Lung (tissue), 11 donors: ENCODE measurements at regions not wholly inside any gene's neighbourhood (a gene's known extent, or its start where the extent isn't known, plus 50 kb on each side); places are given as distances from the start of the nearest gene placed in this dataset.

Source experiments
- ATAC-seq: fragments of 200-7000 bp; cut with Tn5 transposase; one replicate; pipeline ENCODE4 v1.9.1; 2020; ENCODE audit warnings: moderate number of reproducible peaks; ENCODE audit not compliant: insufficient read depth, low FRiP score
- DNase-seq, 3 donors: peaks; one replicate each; pipeline ENCODE4 v3.0.0-alpha.2; 2013 to 2017
- H3K27ac ChIP-seq, 2 donors: one replicate each; pipeline ENCODE4 v1.5.1; 2013; ENCODE audit warnings: mild to moderate bottlenecking in 2 of 2, moderate library complexity in 2 of 2, control low read depth in 1 of 2, inconsistent platforms in 1 of 2, low read depth in 1 of 2, low read length in 1 of 2
- H3K27me3 ChIP-seq, 3 donors: one replicate each; pipeline ENCODE4 v1.5.1; 2013; ENCODE audit warnings: low read length in 2 of 3; ENCODE audit not compliant: control insufficient read depth in 3 of 3, insufficient read depth in 3 of 3
- H3K36me3 ChIP-seq, 4 donors: one replicate each; pipeline ENCODE4 v1.5.1; 2013; ENCODE audit warnings: low read length in 4 of 4, mild to moderate bottlenecking in 1 of 4, moderate library complexity in 1 of 4; ENCODE audit not compliant: control insufficient read depth in 4 of 4, insufficient read depth in 4 of 4
- H3K4me1 ChIP-seq, 5 donors: one replicate each; pipeline ENCODE4 v1.5.1; 2013; ENCODE audit warnings: low read length in 5 of 5, mild to moderate bottlenecking in 2 of 5, moderate library complexity in 1 of 5; ENCODE audit not compliant: control insufficient read depth in 5 of 5, insufficient read depth in 5 of 5
- H3K4me3 ChIP-seq: one replicate; pipeline ENCODE4 v1.5.1; 2013; ENCODE audit warnings: mild to moderate bottlenecking, control low read depth, moderate library complexity
- H3K9ac ChIP-seq, 2 donors: one replicate each; pipeline ENCODE4 v1.5.1; 2013; ENCODE audit warnings: low read length in 2 of 2, control low read depth in 1 of 2; ENCODE audit not compliant: insufficient read depth in 1 of 2
- H3K9me3 ChIP-seq, 4 donors: one replicate each; pipeline ENCODE4 v1.5.1; 2013; ENCODE audit warnings: low read length in 3 of 4, mild to moderate bottlenecking in 1 of 4, moderate library complexity in 1 of 4; ENCODE audit not compliant: control insufficient read depth in 4 of 4, insufficient read depth in 3 of 4
- WGBS, 2 donors: extraction: QIAGEN DNeasy Blood & Tissue Kit; methylation state at CpG; one replicate each; pipeline ENCODE4 v1.1.7; 2013; 5-methylcytosine and 5-hydroxymethylcytosine counted together
- TF ChIP-seq, protein P1 (sequence below): IDR thresholded peaks from 2 replicates; pipeline ENCODE4 v1.5.1; 2012; ENCODE audit warnings: mild to moderate bottlenecking; ENCODE audit errors: control extremely low read depth, extremely low read depth
- donor health status: control.
- donor health status: control.
- donor health status: Bipolar disorder and iron deficiency.
- donor health status: healthy.
- donor health status: DM: yes; HTN: yes; CAD: no.

GRCh38 chr13:88896466-88896865, 1225.3 kb downstream of the SLITRK5 start:
- Histone ChIP-seq H3K9me3 (no peaks in the 10 kb centered on the region), H3K4me3 (no peak overlapping the region), H3K27me3 (no peaks in the 10 kb centered on the region), H3K36me3 (no peaks in the 10 kb centered on the region), H3K9ac (no peak overlapping the region), H3K27ac (no peak overlapping the region), H3K4me1 (no peaks in the 10 kb centered on the region)
- TF ChIP-seq, protein P1, sequence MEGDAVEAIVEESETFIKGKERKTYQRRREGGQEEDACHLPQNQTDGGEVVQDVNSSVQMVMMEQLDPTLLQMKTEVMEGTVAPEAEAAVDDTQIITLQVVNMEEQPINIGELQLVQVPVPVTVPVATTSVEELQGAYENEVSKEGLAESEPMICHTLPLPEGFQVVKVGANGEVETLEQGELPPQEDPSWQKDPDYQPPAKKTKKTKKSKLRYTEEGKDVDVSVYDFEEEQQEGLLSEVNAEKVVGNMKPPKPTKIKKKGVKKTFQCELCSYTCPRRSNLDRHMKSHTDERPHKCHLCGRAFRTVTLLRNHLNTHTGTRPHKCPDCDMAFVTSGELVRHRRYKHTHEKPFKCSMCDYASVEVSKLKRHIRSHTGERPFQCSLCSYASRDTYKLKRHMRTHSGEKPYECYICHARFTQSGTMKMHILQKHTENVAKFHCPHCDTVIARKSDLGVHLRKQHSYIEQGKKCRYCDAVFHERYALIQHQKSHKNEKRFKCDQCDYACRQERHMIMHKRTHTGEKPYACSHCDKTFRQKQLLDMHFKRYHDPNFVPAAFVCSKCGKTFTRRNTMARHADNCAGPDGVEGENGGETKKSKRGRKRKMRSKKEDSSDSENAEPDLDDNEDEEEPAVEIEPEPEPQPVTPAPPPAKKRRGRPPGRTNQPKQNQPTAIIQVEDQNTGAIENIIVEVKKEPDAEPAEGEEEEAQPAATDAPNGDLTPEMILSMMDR: no peak
- DNase-seq: no peak
- WGBS, 2 donors: 92 to 94% methylated on average over 6 of the region's 6 CpGs
- no peak for ATAC-seq

DNA sequence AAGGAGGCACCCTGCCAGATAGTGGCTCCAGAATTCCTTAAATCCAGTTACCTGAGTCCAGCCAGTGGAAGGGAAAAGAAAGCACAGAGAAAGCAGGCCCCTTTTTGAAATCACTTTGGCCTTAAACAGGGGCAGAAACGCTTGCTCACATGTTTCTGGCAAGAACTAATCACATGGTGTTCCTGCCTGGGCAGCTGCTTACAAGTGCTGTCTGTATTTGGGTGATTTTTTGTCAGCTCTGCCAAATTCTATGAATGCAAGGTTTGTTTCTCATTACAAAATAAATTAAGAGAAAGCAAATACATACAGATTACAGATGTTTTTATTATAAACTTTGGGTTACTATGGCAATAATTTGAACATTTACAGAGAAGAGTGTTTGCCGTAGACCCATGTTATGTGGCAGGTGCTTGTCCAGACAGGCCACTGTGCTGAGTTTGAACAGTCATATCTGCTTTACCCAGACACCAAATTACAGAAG, 1237.8 kb downstream of the SLITRK5 start:
- ATAC-seq: no peak
- H3K36me3 ChIP-seq: no peaks in the 10 kb centered on the region
- H3K27ac ChIP-seq: no peak overlapping the region
- 37 to 38% methylated on average over 2 of the region's 2 CpGs for WGBS, 2 donors
- H3K9ac ChIP-seq: no peak overlapping the region
- DNase-seq: peak in 2 of 3 donors; percentile 30 to 43
- TF ChIP-seq, protein P1: no peak
- peaks cover 0 to 4% (median 0%) of the 10 kb centered on the region in 5 donors for H3K4me1 ChIP-seq
- no peak overlapping the region for H3K4me3 ChIP-seq
- no peaks in the 10 kb centered on the region for H3K27me3 ChIP-seq
- H3K9me3 ChIP-seq: peaks cover 0 to 3% (median 0%) of the 10 kb centered on the region in 4 donors

GRCh38 chr13:88919970-88920628, 1248.9 kb downstream of the SLITRK5 start:
- Histone ChIP-seq H3K4me3 (no peak overlapping the region), H3K4me1 (no peaks in the 10 kb centered on the region), H3K36me3 (no peaks in the 10 kb centered on the region), H3K27me3 (no peaks in the 10 kb centered on the region), H3K9me3 (peaks cover 0 to 6% (median 0%) of the 10 kb centered on the region in 4 donors), H3K9ac (no peak overlapping the region), H3K27ac (no peak overlapping the region)
- WGBS, 2 donors: 32 to 48% methylated on average over 3 of the region's 3 CpGs
- ATAC-seq (no peak), DNase-seq (no peak)
- TF ChIP-seq, protein P1: no peak
